Liver (tissue), 8 donors: ENCODE measurements at regions not wholly inside any gene's neighbourhood (a gene's known extent, or its start where the extent isn't known, plus 50 kb on each side); places are given as distances from the start of the nearest gene placed in this dataset.

Experiments used
- DNase-seq: peaks from one replicate; pipeline ENCODE4 v3.0.0-alpha.2; 2017; ENCODE audit warnings: low spot score
- H3K27ac ChIP-seq, 2 donors: one replicate each; pipeline ENCODE4 v1.7.0; 2013; ENCODE audit warnings: inconsistent platforms in 2 of 2, low read length in 2 of 2, control low read depth in 1 of 2, low read depth in 1 of 2, mild to moderate bottlenecking in 1 of 2
- H3K27me3 ChIP-seq, 4 donors: one replicate each; pipeline versions ENCODE4 v1.6.1 to v1.7.0; 2013; ENCODE audit warnings: low read length in 3 of 4, inconsistent platforms in 1 of 4, mild to moderate bottlenecking in 1 of 4, moderate library complexity in 1 of 4; ENCODE audit not compliant: control insufficient read depth in 4 of 4, insufficient read depth in 4 of 4
- H3K36me3 ChIP-seq, 4 donors: one replicate each; pipeline versions ENCODE4 v1.6.1 to v1.7.0; 2013; ENCODE audit warnings: low read length in 3 of 4, mild to moderate bottlenecking in 3 of 4, low read depth in 1 of 4, moderate library complexity in 1 of 4; ENCODE audit not compliant: control insufficient read depth in 4 of 4, insufficient read depth in 3 of 4
- H3K4me1 ChIP-seq, 4 donors: one replicate each; pipeline versions ENCODE4 v1.6.1 to v1.7.0; 2013; ENCODE audit warnings: low read length in 3 of 4, mild to moderate bottlenecking in 3 of 4, moderate library complexity in 1 of 4; ENCODE audit not compliant: control insufficient read depth in 4 of 4, insufficient read depth in 4 of 4
- H3K4me3 ChIP-seq, 3 donors: one replicate each; pipeline versions ENCODE4 v1.6.1 to v1.7.0; 2013; ENCODE audit warnings: low read length in 3 of 3, control low read depth in 1 of 3, low read depth in 1 of 3, mild to moderate bottlenecking in 1 of 3
- H3K9ac ChIP-seq, 2 donors: one replicate each; pipeline ENCODE4 v1.7.0; 2013; ENCODE audit warnings: low read length in 2 of 2, mild to moderate bottlenecking in 2 of 2, moderate library complexity in 2 of 2, control low read depth in 1 of 2, low read depth in 1 of 2
- H3K9me3 ChIP-seq, 4 donors: one replicate each; pipeline versions ENCODE4 v1.6.1 to v1.7.0; 2013; ENCODE audit warnings: low read length in 3 of 4; ENCODE audit not compliant: control insufficient read depth in 4 of 4
- CTCF ChIP-seq: fragments of 150-350 bp; IDR thresholded peaks from 2 replicates; pipeline ENCODE4 v1.5.1; 2017; ENCODE audit warnings: improper control_type of control experiment, low read depth, low read length; ENCODE audit not compliant: missing input control
- EGR1 ChIP-seq, 2 donors: IDR thresholded peaks; 2 replicates each; pipeline ENCODE4 v1.6.1; 2016 to 2018; ENCODE audit warnings: antibody characterized with exemption in 2 of 2, low read depth in 2 of 2
- FOXA2 ChIP-seq: IDR thresholded peaks from 2 replicates; pipeline ENCODE4 v1.6.1; 2016; ENCODE audit warnings: antibody characterized with exemption
- GABPA ChIP-seq, 2 donors: IDR thresholded peaks in 1 of 2; conservative IDR thresholded peaks in 1 of 2; 2 replicates each; pipeline ENCODE4 v1.6.1; 2016; ENCODE audit warnings: antibody characterized with exemption in 2 of 2, mild to moderate bottlenecking in 1 of 2, moderate library complexity in 1 of 2
- HNF4A ChIP-seq, 2 donors: conservative IDR thresholded peaks; 2 replicates each; pipeline ENCODE4 v1.6.1; 2016; ENCODE audit warnings: antibody characterized with exemption in 2 of 2, mild to moderate bottlenecking in 2 of 2
- HNF4G ChIP-seq: IDR thresholded peaks from 2 replicates; pipeline ENCODE4 v1.6.1; 2016; ENCODE audit warnings: antibody characterized with exemption
- JUND ChIP-seq, 2 donors: IDR thresholded peaks; 2 replicates each; pipeline ENCODE4 v1.6.1; 2016; ENCODE audit warnings: antibody characterized with exemption in 2 of 2
- NR2F2 ChIP-seq: IDR thresholded peaks from 2 replicates; pipeline ENCODE4 v1.6.1; 2016; ENCODE audit warnings: antibody characterized with exemption
- RAD21 ChIP-seq, 2 donors: IDR thresholded peaks; 2 replicates each; pipeline ENCODE4 v1.6.1; 2016; ENCODE audit warnings: antibody characterized with exemption in 2 of 2, mild to moderate bottlenecking in 2 of 2
- RXRA ChIP-seq, 2 donors: IDR thresholded peaks; 2 replicates each; pipeline ENCODE4 v1.6.1; 2017 to 2018; ENCODE audit warnings: antibody characterized with exemption in 2 of 2, mild to moderate bottlenecking in 1 of 2
- SP1 ChIP-seq: IDR thresholded peaks from 2 replicates; pipeline ENCODE4 v1.6.1; 2018; ENCODE audit warnings: antibody characterized with exemption, mild to moderate bottlenecking
- YY1 ChIP-seq: IDR thresholded peaks from 2 replicates; pipeline ENCODE4 v1.6.1; 2016; ENCODE audit warnings: antibody characterized with exemption, mild to moderate bottlenecking
- WGBS: extraction: QIAGEN DNeasy Blood & Tissue Kit; methylation state at CpG from one replicate; pipeline ENCODE4 v1.1.7; 2013; 5-methylcytosine and 5-hydroxymethylcytosine counted together
- TF ChIP-seq, protein P1 (sequence below): IDR thresholded peaks from 2 replicates; pipeline ENCODE4 v1.6.1; 2016; ENCODE audit warnings: antibody characterized with exemption, mild to moderate bottlenecking
- TF ChIP-seq, protein P2 (sequence below): IDR thresholded peaks from 2 replicates; pipeline ENCODE4 v1.6.1; 2016; ENCODE audit warnings: antibody characterized with exemption
- TF ChIP-seq, protein P3 (sequence below): IDR thresholded peaks from 2 replicates; pipeline ENCODE4 v1.6.1; 2016; ENCODE audit warnings: antibody characterized with exemption
- TF ChIP-seq, protein P4 (sequence below): IDR thresholded peaks from 2 replicates; pipeline ENCODE4 v1.6.1; 2016; ENCODE audit warnings: antibody characterized with exemption
- donor health status: healthy.
- donor health status: healthy.
- donor health status: healthy.
- donor health status: healthy.
- donor health status: healthy.

DNA sequence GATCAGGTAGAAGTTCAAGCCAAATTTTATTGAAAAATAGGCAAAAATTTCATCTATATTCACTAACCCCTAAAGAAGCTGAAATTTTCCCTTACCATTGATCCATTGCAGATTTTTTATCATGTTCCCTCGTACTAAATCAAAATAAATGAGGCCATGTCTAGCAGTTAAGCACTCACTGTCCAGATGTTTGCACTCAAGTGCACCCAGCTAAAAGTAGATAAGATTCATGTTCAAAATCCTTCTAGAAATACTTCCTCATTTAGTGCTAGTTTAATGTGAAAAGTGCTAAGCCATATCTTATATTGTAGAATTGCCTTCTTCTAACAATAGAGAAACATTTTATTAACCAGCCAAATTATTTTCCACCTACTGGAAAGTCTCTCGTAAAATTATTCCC lies 164.7 kb upstream of the UBE2E2 start:
- H3K27me3 ChIP-seq, result peaks cover 0 to 5% (median 0%) of the 10 kb centered on the region in 4 donors
- no peaks in the 10 kb centered on the region for H3K36me3 ChIP-seq
- H3K9me3 ChIP-seq, result no peaks in the 10 kb centered on the region
- H3K4me3 ChIP-seq, result no peak overlapping the region
- H3K27ac ChIP-seq, result no peak overlapping the region
- TF ChIP-seq JUND (IDR thresholded peaks at IDR 0.05), result no peak
- no peak for TF ChIP-seq HNF4G
- TF ChIP-seq EGR1 (IDR thresholded peaks at IDR 0.05; ENCODE audit: low read depth in 2 of 2), result no peak
- TF ChIP-seq CTCF, result no peak
- TF ChIP-seq GABPA (IDR thresholded peaks at IDR 0.05 in 1 of 2, conservative IDR thresholded peaks at IDR 0.05 in 1 of 2), result no peak
- TF ChIP-seq SP1, result no peak
- no peak for TF ChIP-seq FOXA2
- no peak for TF ChIP-seq RXRA (IDR thresholded peaks at IDR 0.05)
- TF ChIP-seq, protein P1, sequence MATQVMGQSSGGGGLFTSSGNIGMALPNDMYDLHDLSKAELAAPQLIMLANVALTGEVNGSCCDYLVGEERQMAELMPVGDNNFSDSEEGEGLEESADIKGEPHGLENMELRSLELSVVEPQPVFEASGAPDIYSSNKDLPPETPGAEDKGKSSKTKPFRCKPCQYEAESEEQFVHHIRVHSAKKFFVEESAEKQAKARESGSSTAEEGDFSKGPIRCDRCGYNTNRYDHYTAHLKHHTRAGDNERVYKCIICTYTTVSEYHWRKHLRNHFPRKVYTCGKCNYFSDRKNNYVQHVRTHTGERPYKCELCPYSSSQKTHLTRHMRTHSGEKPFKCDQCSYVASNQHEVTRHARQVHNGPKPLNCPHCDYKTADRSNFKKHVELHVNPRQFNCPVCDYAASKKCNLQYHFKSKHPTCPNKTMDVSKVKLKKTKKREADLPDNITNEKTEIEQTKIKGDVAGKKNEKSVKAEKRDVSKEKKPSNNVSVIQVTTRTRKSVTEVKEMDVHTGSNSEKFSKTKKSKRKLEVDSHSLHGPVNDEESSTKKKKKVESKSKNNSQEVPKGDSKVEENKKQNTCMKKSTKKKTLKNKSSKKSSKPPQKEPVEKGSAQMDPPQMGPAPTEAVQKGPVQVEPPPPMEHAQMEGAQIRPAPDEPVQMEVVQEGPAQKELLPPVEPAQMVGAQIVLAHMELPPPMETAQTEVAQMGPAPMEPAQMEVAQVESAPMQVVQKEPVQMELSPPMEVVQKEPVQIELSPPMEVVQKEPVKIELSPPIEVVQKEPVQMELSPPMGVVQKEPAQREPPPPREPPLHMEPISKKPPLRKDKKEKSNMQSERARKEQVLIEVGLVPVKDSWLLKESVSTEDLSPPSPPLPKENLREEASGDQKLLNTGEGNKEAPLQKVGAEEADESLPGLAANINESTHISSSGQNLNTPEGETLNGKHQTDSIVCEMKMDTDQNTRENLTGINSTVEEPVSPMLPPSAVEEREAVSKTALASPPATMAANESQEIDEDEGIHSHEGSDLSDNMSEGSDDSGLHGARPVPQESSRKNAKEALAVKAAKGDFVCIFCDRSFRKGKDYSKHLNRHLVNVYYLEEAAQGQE, result no peak
- no peak for TF ChIP-seq NR2F2
- TF ChIP-seq, protein P2, sequence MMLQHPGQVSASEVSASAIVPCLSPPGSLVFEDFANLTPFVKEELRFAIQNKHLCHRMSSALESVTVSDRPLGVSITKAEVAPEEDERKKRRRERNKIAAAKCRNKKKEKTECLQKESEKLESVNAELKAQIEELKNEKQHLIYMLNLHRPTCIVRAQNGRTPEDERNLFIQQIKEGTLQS, result no peak
- TF ChIP-seq RAD21 (IDR thresholded peaks at IDR 0.05), result no peak
- TF ChIP-seq HNF4A (conservative IDR thresholded peaks at IDR 0.05), result no peak
- TF ChIP-seq, protein P3, sequence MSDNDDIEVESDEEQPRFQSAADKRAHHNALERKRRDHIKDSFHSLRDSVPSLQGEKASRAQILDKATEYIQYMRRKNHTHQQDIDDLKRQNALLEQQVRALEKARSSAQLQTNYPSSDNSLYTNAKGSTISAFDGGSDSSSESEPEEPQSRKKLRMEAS, result no peak
- TF ChIP-seq, protein P4, sequence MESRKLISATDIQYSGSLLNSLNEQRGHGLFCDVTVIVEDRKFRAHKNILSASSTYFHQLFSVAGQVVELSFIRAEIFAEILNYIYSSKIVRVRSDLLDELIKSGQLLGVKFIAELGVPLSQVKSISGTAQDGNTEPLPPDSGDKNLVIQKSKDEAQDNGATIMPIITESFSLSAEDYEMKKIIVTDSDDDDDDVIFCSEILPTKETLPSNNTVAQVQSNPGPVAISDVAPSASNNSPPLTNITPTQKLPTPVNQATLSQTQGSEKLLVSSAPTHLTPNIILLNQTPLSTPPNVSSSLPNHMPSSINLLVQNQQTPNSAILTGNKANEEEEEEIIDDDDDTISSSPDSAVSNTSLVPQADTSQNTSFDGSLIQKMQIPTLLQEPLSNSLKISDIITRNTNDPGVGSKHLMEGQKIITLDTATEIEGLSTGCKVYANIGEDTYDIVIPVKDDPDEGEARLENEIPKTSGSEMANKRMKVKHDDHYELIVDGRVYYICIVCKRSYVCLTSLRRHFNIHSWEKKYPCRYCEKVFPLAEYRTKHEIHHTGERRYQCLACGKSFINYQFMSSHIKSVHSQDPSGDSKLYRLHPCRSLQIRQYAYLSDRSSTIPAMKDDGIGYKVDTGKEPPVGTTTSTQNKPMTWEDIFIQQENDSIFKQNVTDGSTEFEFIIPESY, result no peak
- TF ChIP-seq YY1, result no peak
- no peak overlapping the region for H3K9ac ChIP-seq
- H3K4me1 ChIP-seq, result no peaks in the 10 kb centered on the region
- no peak for DNase-seq
- 48% methylated on average over 2 of the region's 2 CpGs for WGBS
